Vagina (tissue), 2 donors: ENCODE measurements at regions not wholly inside any gene's neighbourhood (a gene's known extent, or its start where the extent isn't known, plus 50 kb on each side); places are given as distances from the start of the nearest gene placed in this dataset.
"Not testable (repeated sequence)": the region's sequence is repeated elsewhere in the genome, so short reads cannot be mapped to it uniquely, and the experiment has no call there.

Source experiments
- CTCF ChIP-seq, 3 experiments: fragments of 450-650 bp in 2 of 3; fragments of 200-600 bp in 1 of 3; sonication (generic) in 1 of 3; IDR thresholded peaks; one replicate each; pipeline ENCODE4 v1.5.1; 2017 to 2019; ENCODE audit warnings: antibody characterized with exemption in 3 of 3, mild to moderate bottlenecking in 2 of 3, moderate library complexity in 2 of 3
- POLR2A ChIP-seq, 2 donors: fragments of 450-650 bp; IDR thresholded peaks; one replicate each; pipeline ENCODE4 v1.6.1; 2017; ENCODE audit warnings: antibody characterized with exemption in 2 of 2, mild to moderate bottlenecking in 2 of 2, moderate library complexity in 2 of 2
- POLR2AphosphoS5 ChIP-seq, 2 donors: sonication (generic); formaldehyde crosslinking; IDR thresholded peaks; one replicate each; pipeline ENCODE4 v1.9.0; 2017; ENCODE audit warnings: antibody characterized with exemption in 2 of 2, mild to moderate bottlenecking in 2 of 2, low read depth in 1 of 2; ENCODE audit not compliant: insufficient read depth in 1 of 2

GRCh38 chr7:153991471-153991870, 60.7 kb upstream of the DPP6 start:
- not testable (repeated sequence) for TF ChIP-seq CTCF (IDR thresholded peaks at IDR 0.05); POLR2AphosphoS5 (IDR thresholded peaks at IDR 0.05; ENCODE audit: insufficient read depth in 1 of 2, low read depth in 1 of 2); POLR2A (IDR thresholded peaks at IDR 0.05)
